GM21619 (cell line): ENCODE measurements at regions not wholly inside any gene's neighbourhood (a gene's known extent, or its start where the extent isn't known, plus 50 kb on each side); places are given as distances from the start of the nearest gene placed in this dataset.
"Not testable (repeated sequence)": the region's sequence is repeated elsewhere in the genome, so short reads cannot be mapped to it uniquely, and the experiment has no call there.

Experiments
- ATAC-seq: cut with Tn5 transposase; IDR thresholded peaks from one replicate; pipeline ENCODE4 v1.9.1; 2021; ENCODE audit not compliant: unreplicated experiment

- no peak for ATAC-seq
These were observed 162.5 kb upstream of the SOX2 start for GRCh38 chr3:181549266-181549665.

GRCh38 chr3:181541414-181541813 lies 170.3 kb upstream of the SOX2 start:
- no peak for ATAC-seq

GRCh38 chr3:181534781-181535221 lies 176.9 kb upstream of the SOX2 start:
- ATAC-seq: no peak

GRCh38 chr3:181533811-181534210 lies 177.9 kb upstream of the SOX2 start:
- ATAC-seq: no peak

GRCh38 chr3:181530584-181530983 lies 181.1 kb upstream of the SOX2 start:
- no peak for ATAC-seq

- ATAC-seq: no peak
These were observed 189.9 kb upstream of the SOX2 start for GRCh38 chr3:181521831-181522230.

- no peak for ATAC-seq
These were observed 193.5 kb upstream of the SOX2 start for GRCh38 chr3:181518222-181518621.

GRCh38 chr3:181512787-181513186 lies 198.9 kb upstream of the SOX2 start:
- no peak for ATAC-seq

- no peak for ATAC-seq
These were observed 201.2 kb upstream of the SOX2 start for GRCh38 chr3:181510500-181510899.

GRCh38 chr3:181497358-181497757 lies 214.4 kb upstream of the SOX2 start:
- no peak for ATAC-seq

- ATAC-seq: no peak
These were observed 218.3 kb upstream of the SOX2 start for GRCh38 chr3:181493423-181493822.

GRCh38 chr3:181488536-181488935 lies 223.2 kb upstream of the SOX2 start:
- no peak for ATAC-seq

- ATAC-seq: no peak
These were observed 224.3 kb upstream of the SOX2 start for GRCh38 chr3:181487236-181487978.

GRCh38 chr3:181486141-181486885 lies 225.4 kb upstream of the SOX2 start:
- no peak for ATAC-seq

- no peak for ATAC-seq
These were observed 227.7 kb upstream of the SOX2 start for GRCh38 chr3:181484026-181484425.

- ATAC-seq: not testable (repeated sequence)
These were observed 236.6 kb upstream of the SOX2 start for GRCh38 chr3:181475146-181475545.

GRCh38 chr3:181470349-181470748 lies 241.4 kb upstream of the SOX2 start:
- no peak for ATAC-seq

- ATAC-seq: no peak
These were observed 247.6 kb upstream of the SOX2 start for GRCh38 chr3:181464033-181464694.

GRCh38 chr3:181461381-181461780 lies 250.3 kb upstream of the SOX2 start:
- no peak for ATAC-seq

- no peak for ATAC-seq
These were observed 252.2 kb upstream of the SOX2 start for GRCh38 chr3:181459516-181459915.

- no peak for ATAC-seq
These were observed 252.9 kb upstream of the SOX2 start for GRCh38 chr3:181458857-181459256.

GRCh38 chr3:181457756-181458155 lies 254.0 kb upstream of the SOX2 start:
- no peak for ATAC-seq
